Nephron progenitor cell (in vitro differentiated cells): ENCODE measurements at regions not wholly inside any gene's neighbourhood (a gene's known extent, or its start where the extent isn't known, plus 50 kb on each side); places are given as distances from the start of the nearest gene placed in this dataset.
A peak's percentile ranks its signal among the peaks of the same experiment; 100 is the strongest.

Experiments
- DNase-seq: peaks from one replicate; pipeline ENCODE4 v3.0.0; 2021
- H3K27ac Mint-ChIP-seq: 2 replicates; pipeline ENCODE4 v1.8.0; 2021; ENCODE audit warnings: mild to moderate bottlenecking, moderate library complexity, mixed read lengths
- H3K27me3 Mint-ChIP-seq: 2 replicates; pipeline ENCODE4 v1.8.0; 2021; ENCODE audit warnings: mild to moderate bottlenecking, low read depth, mixed read lengths; ENCODE audit not compliant: poor library complexity
- H3K36me3 Mint-ChIP-seq: 2 replicates; pipeline ENCODE4 v1.8.0; 2021; ENCODE audit warnings: low read depth, mixed read lengths
- H3K4me1 Mint-ChIP-seq: 2 replicates; pipeline ENCODE4 v1.8.0; 2021; ENCODE audit warnings: mixed read lengths
- H3K4me3 Mint-ChIP-seq: 2 replicates; pipeline ENCODE4 v1.8.0; 2021; ENCODE audit warnings: mild to moderate bottlenecking, moderate library complexity, mixed read lengths
- H3K9me3 Mint-ChIP-seq: 2 replicates; pipeline ENCODE4 v1.8.0; 2021; ENCODE audit warnings: mild to moderate bottlenecking, moderate library complexity, mixed read lengths
- CTCF ChIP-seq: fragments of 200-600 bp; sonication (generic); IDR thresholded peaks from 2 replicates; pipeline ENCODE4 v1.5.0; 2021; ENCODE audit warnings: antibody characterized with exemption

- no peaks in the 10 kb centered on the region for H3K4me1 Mint-ChIP-seq
- H3K36me3 Mint-ChIP-seq: no peaks in the 10 kb centered on the region
- no peaks in the 10 kb centered on the region for H3K27me3 Mint-ChIP-seq
- DNase-seq: no peak
- no peak overlapping the region for H3K27ac Mint-ChIP-seq
- H3K9me3 Mint-ChIP-seq: no peaks in the 10 kb centered on the region
- no peak for TF ChIP-seq CTCF
- H3K4me3 Mint-ChIP-seq: no peak overlapping the region
These were observed 337.2 kb upstream of the CDH6 start for GRCh38 chr5:30856242-30856641.

- Mint-ChIP-seq H3K4me1 (peaks cover 12% of the 10 kb centered on the region), H3K4me3 (no peak overlapping the region), H3K27ac (no peak overlapping the region), H3K27me3 (peaks cover 3% of the 10 kb centered on the region), H3K9me3 (no peaks in the 10 kb centered on the region), H3K36me3 (no peaks in the 10 kb centered on the region)
- TF ChIP-seq CTCF: no peak
- DNase-seq: no peak
These were observed 340.3 kb upstream of the CDH6 start for GRCh38 chr5:30853158-30853557.

- Mint-ChIP-seq H3K9me3 (no peaks in the 10 kb centered on the region), H3K36me3 (no peaks in the 10 kb centered on the region), H3K4me3 (no peak overlapping the region), H3K4me1 (peaks cover 12% of the 10 kb centered on the region), H3K27ac (no peak overlapping the region), H3K27me3 (peaks cover 3% of the 10 kb centered on the region)
- no peak for DNase-seq
- no peak for TF ChIP-seq CTCF
These were observed 342.6 kb upstream of the CDH6 start for GRCh38 chr5:30850866-30851265.

DNA sequence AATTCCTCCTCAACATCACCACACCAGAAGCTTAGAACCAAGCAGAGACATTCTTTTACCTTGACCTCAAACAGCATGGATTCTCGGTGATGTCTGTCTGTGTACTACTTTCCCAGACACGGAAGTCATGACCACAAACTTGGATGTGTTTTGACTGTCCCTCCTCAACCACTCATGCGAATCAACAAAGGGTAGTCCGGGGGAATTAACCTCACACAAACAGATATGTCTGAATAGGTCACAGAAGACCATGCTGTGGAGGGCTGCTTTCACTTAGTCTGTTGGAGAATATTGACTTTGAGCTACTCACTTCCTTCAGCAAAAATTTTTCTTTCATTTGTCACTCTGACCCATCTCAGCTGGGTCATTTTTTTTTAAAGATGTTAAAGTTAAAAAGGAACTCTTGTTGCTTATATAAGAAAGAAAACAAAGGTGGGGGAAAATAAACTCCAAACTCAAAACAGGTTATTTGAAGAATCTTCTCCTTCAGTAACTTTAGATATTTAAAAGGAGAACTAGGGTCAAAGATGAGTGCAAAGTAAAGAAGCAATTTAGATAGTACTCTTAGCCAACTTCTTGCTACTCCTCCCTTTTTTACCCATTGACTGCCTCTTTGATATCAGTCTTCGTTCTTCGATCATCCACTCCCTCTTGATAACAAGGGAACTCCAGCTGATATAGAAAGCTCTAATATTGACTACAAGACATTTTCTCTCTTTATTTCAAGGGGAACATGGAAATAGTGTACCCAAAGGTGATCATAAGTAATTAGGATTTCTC, 343.4 kb upstream of the CDH6 start:
- Mint-ChIP-seq H3K4me1 (peaks cover 12% of the 10 kb centered on the region), H3K27ac (peak overlapping the region; percentile 26), H3K36me3 (no peaks in the 10 kb centered on the region), H3K4me3 (no peak overlapping the region), H3K27me3 (peaks cover 3% of the 10 kb centered on the region), H3K9me3 (no peaks in the 10 kb centered on the region)
- no peak for TF ChIP-seq CTCF
- DNase-seq: peak; percentile 4

GRCh38 chr5:30846171-30846570, 347.3 kb upstream of the CDH6 start:
- Mint-ChIP-seq H3K4me3 (no peak overlapping the region), H3K9me3 (no peaks in the 10 kb centered on the region), H3K4me1 (peaks cover 17% of the 10 kb centered on the region), H3K27me3 (peaks cover 3% of the 10 kb centered on the region), H3K27ac (no peak overlapping the region), H3K36me3 (no peaks in the 10 kb centered on the region)
- no peak for DNase-seq
- TF ChIP-seq CTCF: no peak

DNA sequence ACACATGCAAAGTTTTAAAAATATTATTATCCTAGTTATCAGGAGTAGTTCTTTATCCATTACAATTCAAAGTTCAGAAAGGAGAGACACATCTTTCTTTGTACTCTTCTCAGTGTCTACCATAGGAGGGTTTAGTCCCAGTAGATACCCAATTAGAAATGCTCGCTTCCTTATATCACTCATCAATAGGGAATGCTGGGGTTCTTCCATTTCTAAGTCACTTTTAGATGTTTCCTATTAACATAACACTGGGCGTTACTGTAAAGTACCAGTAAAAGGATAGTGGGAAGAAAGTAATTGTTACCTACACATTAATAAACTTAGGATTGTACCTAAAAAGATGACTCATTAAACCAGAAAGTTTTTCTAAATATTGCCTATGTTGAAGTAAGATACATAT, 348.3 kb upstream of the CDH6 start:
- H3K4me1 Mint-ChIP-seq: peaks cover 12% of the 10 kb centered on the region
- TF ChIP-seq CTCF: no peak
- no peak overlapping the region for H3K4me3 Mint-ChIP-seq
- peaks cover 3% of the 10 kb centered on the region for H3K27me3 Mint-ChIP-seq
- H3K36me3 Mint-ChIP-seq: no peaks in the 10 kb centered on the region
- H3K9me3 Mint-ChIP-seq: no peaks in the 10 kb centered on the region
- DNase-seq: no peak
- H3K27ac Mint-ChIP-seq: no peak overlapping the region
